ENCODE measurements at regions not wholly inside any gene's neighbourhood (a gene's known extent, or its start where the extent isn't known, plus 50 kb on each side); places are given as distances from the start of the nearest gene placed in this dataset.

DNA sequence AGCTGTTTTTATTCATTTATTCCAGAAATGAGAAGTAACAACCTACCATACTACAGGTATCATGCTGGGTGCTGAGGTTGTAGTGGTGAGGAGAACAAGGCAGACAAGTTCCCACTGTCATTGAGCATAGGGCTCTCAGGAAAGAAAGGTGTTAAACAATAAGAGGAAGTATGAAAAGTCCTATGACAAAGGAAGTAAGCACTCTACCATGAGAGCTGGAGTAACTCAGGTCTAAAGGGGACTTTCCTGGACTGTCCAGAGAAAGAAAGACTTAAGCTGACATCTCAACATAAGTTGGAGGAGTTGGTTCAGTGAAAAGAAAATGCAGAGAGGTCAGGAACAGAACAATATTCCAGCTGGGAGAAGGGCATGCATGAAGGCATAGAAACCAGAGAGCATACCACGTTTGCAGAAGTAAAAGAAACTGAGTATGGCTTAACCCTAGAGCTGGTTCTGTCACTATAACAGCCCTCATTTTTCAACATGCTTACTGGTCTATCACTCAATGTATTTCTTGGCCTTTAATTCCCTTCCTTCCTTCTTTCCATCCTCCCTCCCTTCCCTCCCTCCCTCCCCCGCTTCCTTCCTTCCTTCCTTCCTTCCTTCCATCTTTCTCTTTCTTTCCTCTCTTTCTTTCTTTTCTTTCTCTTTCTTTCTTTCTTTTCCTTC, 137.8 kb upstream of the BDNF start:
- no peak overlapping the region for H3K27ac ChIP-seq
- H3K9me3 ChIP-seq = no peaks in the 10 kb centered on the region
- in situ Hi-C loops (cut with MboI; ENCODE audit: low pct_ligation_motif_present in 1 of 4, low pct_unique_long_range_greater_than_20kb in 1 of 4, low sequenced_read_pairs in 3 of 4) (no loop called here), intact Hi-C loops (cut with DNase I; ENCODE audit: low total_unique reads) (no loop called here)
- no peak overlapping the region for H3K4me3 ChIP-seq
- WGBS, 2 donors (ENCODE audit: low coverage in 1 of 2) = 60 to 67% methylated on average over 2 of the region's 2 CpGs
- H3K27me3 ChIP-seq = no peaks in the 10 kb centered on the region
- DNase-seq = no peak
- no peaks in the 10 kb centered on the region for H3K4me1 ChIP-seq
- TF ChIP-seq, protein P1, sequence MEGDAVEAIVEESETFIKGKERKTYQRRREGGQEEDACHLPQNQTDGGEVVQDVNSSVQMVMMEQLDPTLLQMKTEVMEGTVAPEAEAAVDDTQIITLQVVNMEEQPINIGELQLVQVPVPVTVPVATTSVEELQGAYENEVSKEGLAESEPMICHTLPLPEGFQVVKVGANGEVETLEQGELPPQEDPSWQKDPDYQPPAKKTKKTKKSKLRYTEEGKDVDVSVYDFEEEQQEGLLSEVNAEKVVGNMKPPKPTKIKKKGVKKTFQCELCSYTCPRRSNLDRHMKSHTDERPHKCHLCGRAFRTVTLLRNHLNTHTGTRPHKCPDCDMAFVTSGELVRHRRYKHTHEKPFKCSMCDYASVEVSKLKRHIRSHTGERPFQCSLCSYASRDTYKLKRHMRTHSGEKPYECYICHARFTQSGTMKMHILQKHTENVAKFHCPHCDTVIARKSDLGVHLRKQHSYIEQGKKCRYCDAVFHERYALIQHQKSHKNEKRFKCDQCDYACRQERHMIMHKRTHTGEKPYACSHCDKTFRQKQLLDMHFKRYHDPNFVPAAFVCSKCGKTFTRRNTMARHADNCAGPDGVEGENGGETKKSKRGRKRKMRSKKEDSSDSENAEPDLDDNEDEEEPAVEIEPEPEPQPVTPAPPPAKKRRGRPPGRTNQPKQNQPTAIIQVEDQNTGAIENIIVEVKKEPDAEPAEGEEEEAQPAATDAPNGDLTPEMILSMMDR (IDR thresholded peaks at IDR 0.05) = no peak
- TF ChIP-seq POLR2A (IDR thresholded peaks at IDR 0.05) = no peak
- no peaks in the 10 kb centered on the region for H3K36me3 ChIP-seq

DNA sequence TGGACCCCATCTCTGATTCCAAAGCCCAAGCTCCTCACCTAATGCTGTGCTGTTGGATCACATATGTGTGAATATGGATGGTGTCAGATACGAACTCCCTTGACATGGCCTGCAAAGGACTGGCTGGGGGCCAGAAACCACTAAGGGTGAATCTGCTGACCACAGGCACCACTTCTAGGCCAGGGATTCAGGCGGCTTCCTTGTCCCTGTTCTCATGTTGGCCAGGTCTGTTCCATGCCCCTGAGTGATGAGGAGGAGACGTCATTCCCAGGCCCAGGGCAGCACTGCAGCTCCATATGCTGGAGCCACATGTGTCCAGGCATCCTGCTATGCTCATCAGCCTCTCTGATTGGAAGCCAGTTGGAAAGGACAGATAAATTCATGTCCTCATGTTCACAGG, 130.0 kb upstream of the BDNF start:
- 87% methylated on average over 3 of the region's 3 CpGs; no CpG with 5 or more reads in 1 of the 2 donors for WGBS, 2 donors (ENCODE audit: low coverage in 1 of 2)
- Histone ChIP-seq H3K27me3 (no peaks in the 10 kb centered on the region), H3K4me3 (no peak overlapping the region), H3K9me3 (peaks cover 0 to 3% of the 10 kb centered on the region in 2 donors), H3K4me1 (no peaks in the 10 kb centered on the region), H3K27ac (no peak overlapping the region), H3K36me3 (no peaks in the 10 kb centered on the region)
- TF ChIP-seq, protein P1 (IDR thresholded peaks at IDR 0.05) = no peak
- TF ChIP-seq POLR2A (IDR thresholded peaks at IDR 0.05) (no peak), EP300 (IDR thresholded peaks at IDR 0.05; ENCODE audit: low read depth) (no peak), POLR2AphosphoS5 (IDR thresholded peaks at IDR 0.05) (no peak)
- intact Hi-C loops (cut with DNase I; ENCODE audit: low total_unique reads) (no loop called here), in situ Hi-C loops (cut with MboI; ENCODE audit: low pct_ligation_motif_present in 1 of 4, low pct_unique_long_range_greater_than_20kb in 1 of 4, low sequenced_read_pairs in 3 of 4) (no loop called here)
- no peak for DNase-seq

DNA sequence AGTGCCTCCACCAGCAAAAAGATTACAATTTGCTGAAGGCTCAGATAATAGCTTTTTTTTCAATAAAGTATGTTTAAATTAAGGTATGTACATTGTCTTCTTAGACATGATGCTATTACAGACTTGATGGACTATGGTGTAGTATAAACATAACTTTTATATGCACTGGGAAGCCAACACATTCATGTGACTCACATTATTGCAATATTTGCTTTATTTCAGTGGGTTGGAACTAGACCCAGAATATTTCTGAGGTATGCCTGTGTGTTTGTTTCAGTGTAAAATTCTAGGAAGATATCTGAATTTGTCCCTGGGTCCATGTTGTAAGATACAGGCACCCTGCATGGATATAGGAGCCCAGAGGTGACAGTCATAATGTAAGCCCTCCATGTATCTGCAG, 120.0 kb upstream of the BDNF start:
- intact Hi-C loops (cut with DNase I; ENCODE audit: low total_unique reads) = no loop called here
- in situ Hi-C loops (cut with MboI; ENCODE audit: low pct_ligation_motif_present in 1 of 4, low pct_unique_long_range_greater_than_20kb in 1 of 4, low sequenced_read_pairs in 3 of 4) = no loop called here

DNA sequence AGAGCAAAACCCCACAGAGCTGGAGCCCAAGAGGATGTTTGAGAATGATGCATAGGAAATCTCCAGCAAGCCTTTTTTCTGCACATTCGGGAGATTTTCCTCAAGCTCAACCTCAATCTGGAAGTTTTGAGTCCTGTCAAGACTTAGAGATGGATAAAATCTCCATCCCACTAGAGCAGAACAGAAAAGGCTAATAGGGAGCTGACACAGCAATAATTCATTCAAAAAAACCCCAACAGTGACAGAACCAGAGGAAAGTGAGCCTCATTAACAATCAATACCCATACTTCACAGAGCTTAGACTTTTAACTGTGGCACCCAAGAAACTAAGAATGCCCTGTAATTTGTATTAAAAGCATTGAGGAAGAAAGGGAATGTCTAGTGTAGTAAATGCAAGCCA, 115.9 kb upstream of the BDNF start:
- Histone ChIP-seq H3K9me3 (no peaks in the 10 kb centered on the region), H3K4me3 (no peak overlapping the region), H3K4me1 (no peaks in the 10 kb centered on the region), H3K27ac (no peak overlapping the region), H3K36me3 (no peaks in the 10 kb centered on the region), H3K27me3 (no peaks in the 10 kb centered on the region)
- in situ Hi-C loops (cut with MboI; ENCODE audit: low pct_ligation_motif_present in 1 of 4, low pct_unique_long_range_greater_than_20kb in 1 of 4, low sequenced_read_pairs in 3 of 4) (no loop called here), intact Hi-C loops (cut with DNase I; ENCODE audit: low total_unique reads) (no loop called here)
- TF ChIP-seq, protein P1 (IDR thresholded peaks at IDR 0.05) = no peak
- TF ChIP-seq POLR2AphosphoS5 (IDR thresholded peaks at IDR 0.05) (no peak), POLR2A (IDR thresholded peaks at IDR 0.05) (no peak), EP300 (IDR thresholded peaks at IDR 0.05; ENCODE audit: low read depth) (no peak)
- no peak for DNase-seq
- WGBS, 2 donors (ENCODE audit: low coverage in 1 of 2) = 91% methylated on average over 1 of the region's 1 CpG; no CpG with 5 or more reads in 1 of the 2 donors

More for the DNA sequence above, 120.0 kb upstream of the BDNF start:
- no peak overlapping the region for H3K27ac ChIP-seq
- no peak for DNase-seq
- no peaks in the 10 kb centered on the region for H3K36me3 ChIP-seq
- no peaks in the 10 kb centered on the region for H3K4me1 ChIP-seq
- TF ChIP-seq POLR2A (IDR thresholded peaks at IDR 0.05) = no peak
- TF ChIP-seq, protein P1 (IDR thresholded peaks at IDR 0.05) = no peak
- no peak for TF ChIP-seq EP300 (IDR thresholded peaks at IDR 0.05; ENCODE audit: low read depth)
- no peak for TF ChIP-seq POLR2AphosphoS5 (IDR thresholded peaks at IDR 0.05)
- H3K9me3 ChIP-seq = no peaks in the 10 kb centered on the region
- H3K4me3 ChIP-seq = no peak overlapping the region
- no peaks in the 10 kb centered on the region for H3K27me3 ChIP-seq
